ENCODE measurements at regions not wholly inside any gene's neighbourhood (a gene's known extent, or its start where the extent isn't known, plus 50 kb on each side); places are given as distances from the start of the nearest gene placed in this dataset.

GRCh38 chr19:30148803-30149202 is 206.8 kb downstream of the URI1 start:
- TF ChIP-seq CTCF (IDR thresholded peaks at IDR 0.05) (no peak), ZFX (IDR thresholded peaks at IDR 0.05; ENCODE audit: borderline replicate concordance) (no peak)
